GM18517 (cell line): ENCODE measurements at regions not wholly inside any gene's neighbourhood (a gene's known extent, or its start where the extent isn't known, plus 50 kb on each side); places are given as distances from the start of the nearest gene placed in this dataset.
"Not testable (repeated sequence)": the region's sequence is repeated elsewhere in the genome, so short reads cannot be mapped to it uniquely, and the experiment has no call there.

Experiments
- ATAC-seq: cut with Tn5 transposase; IDR thresholded peaks from one replicate; pipeline ENCODE4 v1.9.1; 2021; ENCODE audit warnings: mild to moderate bottlenecking, moderate library complexity; ENCODE audit not compliant: unreplicated experiment

GRCh38 chr2:185245806-185246205 lies 492.8 kb upstream of the FSIP2 start:
- peak; percentile 48 for ATAC-seq

- ATAC-seq = no peak
Measured at GRCh38 chr2:185246717-185247116, 491.9 kb upstream of the FSIP2 start.

DNA sequence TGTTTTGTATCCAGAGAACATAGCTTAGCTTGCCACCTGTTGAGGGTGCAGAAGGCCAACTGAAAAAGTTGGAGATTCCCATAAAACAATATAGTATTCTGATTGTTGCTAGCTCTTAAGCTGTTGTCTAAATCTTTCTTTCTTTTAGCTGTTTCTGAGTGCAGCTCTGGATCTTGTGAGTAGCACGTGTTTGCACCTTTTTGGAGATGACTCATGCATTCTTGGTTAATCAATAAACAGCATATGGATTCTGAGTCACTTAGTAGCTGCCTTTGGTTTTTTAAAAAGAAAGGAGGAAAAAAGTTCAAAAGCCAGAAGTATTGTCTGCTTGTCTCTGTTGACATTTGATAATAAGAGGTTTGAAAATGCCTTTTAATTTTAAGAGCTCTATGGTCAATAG lies 483.0 kb upstream of the FSIP2 start:
- peak; percentile 76 for ATAC-seq

DNA sequence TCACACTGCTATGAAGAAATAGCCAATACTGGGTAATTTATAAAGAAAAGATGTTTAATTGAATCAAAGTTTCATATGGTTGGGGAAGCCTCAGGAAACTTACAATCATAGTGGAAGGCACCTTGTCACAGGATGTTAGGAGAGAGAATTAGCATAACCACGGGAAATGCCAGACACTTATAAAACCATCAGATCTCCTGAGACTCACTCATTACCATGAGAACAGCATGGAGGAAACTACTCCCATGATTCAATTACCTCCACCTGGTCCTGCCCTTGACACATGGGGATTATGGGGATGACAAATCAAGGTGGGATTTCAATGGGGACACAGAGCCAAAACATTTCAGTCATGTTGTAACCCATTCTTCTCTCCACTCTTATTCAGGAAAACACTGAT lies 472.9 kb upstream of the FSIP2 start:
- ATAC-seq = no peak

DNA sequence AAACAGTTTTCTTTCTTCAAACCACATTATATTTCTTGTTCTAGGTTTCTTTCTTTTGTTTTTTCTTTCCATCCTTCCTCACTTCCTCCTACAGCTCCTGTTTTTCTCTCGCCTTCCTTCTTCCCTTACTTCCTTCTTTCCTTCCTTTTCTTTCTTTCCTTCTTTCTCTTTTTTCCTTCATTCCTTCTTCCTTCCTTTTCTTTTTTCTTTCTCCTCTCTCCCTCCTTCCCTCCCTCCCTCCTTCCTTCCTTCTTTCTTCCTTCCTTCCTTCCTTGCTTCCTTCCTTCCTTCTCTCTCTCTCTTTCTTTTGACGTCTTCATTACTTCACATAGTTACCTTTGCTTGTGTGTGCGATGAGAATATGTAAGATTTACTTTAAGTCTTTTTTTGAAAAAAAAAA lies 470.0 kb upstream of the FSIP2 start:
- no peak for ATAC-seq

DNA sequence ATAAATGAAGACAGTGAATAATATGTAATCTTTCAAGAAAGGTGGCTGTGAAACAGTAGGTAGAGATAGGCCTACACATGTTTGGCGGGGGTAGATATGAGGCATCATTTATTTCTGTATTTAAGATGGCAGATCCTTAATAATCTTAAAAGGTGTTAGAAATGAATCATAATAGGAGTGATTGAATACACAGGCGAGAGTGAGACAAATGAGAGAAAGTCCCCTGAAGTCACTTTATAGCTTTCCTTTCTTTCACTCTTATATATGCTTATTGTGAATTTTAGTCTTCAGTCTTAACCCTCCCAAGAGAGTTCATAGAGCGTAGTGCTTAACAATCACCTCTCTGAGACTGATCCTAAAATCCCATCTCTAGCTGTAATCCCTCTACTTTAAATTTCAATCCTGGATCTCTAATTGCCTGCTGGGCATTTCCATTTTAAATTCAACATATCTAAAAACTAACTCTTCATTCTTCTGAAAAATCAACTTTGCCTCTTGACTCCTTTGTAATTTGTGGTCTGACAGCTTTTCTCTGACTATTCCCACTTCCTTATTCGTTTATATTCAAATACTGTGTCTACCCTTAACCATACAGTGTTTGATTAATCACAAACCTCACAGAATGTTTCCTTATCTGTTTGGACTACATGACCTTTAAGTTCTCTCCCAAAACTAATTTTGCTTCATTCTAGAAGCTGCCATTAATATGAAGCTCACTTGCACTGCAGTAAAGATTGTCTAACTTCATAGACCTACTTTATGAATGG lies 463.7 kb upstream of the FSIP2 start:
- ATAC-seq = no peak

DNA sequence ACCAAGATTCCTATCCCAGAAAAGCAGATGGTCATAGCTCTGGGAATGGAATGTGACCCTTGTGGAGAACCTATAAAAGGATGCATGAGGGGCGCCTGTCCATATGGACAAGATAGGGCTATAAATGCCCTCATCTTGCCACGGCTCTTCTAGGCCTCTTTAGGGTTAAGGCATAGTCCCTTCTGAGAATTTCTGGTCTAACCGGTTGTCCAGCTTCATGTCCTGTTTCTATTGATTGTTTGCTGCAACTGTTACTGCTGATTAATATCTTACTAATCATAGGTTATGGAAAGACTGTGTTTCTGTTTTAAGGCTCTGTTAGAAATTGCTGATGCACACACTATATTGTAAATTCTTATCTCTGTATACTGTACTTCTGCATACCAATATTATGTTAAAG lies 462.6 kb upstream of the FSIP2 start:
- not testable (repeated sequence) for ATAC-seq

DNA sequence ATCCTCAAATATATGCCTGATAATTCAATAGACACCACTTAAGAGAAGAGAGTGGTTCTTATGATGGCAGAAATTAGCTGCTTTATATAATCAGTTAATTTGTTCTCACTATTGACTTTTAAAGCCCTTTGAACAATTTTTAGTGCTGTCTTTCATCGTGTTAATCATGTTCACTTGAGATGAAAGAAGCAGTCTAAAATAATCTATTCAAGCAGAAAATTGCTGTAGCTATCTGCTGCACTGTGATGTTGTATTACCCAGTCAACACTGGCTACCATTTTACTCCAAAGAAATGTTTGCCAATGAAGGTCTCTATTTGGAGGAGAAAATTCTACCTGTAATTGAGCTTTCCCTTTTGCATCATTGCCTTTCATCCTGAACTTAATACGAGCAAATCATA lies 459.8 kb upstream of the FSIP2 start:
- ATAC-seq = no peak

GRCh38 chr2:185279999-185280398 lies 458.6 kb upstream of the FSIP2 start:
- ATAC-seq = no peak

DNA sequence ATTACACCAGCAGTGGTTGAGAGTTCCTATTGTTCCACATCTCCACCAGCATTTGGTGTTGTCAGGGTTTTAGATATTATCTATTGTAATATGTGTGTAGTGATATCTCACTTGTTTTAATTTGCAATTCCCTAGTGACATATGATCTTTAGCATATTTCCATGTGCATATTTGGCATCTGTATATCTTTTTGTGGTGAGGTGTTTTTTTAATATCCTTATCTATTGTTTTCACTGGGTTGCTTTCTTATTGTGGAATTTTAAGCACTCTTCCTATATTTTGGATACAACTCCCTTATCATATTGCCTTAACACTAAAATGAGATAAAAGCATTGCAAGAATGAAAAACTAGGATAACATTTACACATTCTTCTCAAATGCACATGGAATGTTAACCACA lies 453.9 kb upstream of the FSIP2 start:
- ATAC-seq = no peak

- ATAC-seq = not testable (repeated sequence)
Measured at GRCh38 chr2:185290012-185290411, 448.6 kb upstream of the FSIP2 start.

DNA sequence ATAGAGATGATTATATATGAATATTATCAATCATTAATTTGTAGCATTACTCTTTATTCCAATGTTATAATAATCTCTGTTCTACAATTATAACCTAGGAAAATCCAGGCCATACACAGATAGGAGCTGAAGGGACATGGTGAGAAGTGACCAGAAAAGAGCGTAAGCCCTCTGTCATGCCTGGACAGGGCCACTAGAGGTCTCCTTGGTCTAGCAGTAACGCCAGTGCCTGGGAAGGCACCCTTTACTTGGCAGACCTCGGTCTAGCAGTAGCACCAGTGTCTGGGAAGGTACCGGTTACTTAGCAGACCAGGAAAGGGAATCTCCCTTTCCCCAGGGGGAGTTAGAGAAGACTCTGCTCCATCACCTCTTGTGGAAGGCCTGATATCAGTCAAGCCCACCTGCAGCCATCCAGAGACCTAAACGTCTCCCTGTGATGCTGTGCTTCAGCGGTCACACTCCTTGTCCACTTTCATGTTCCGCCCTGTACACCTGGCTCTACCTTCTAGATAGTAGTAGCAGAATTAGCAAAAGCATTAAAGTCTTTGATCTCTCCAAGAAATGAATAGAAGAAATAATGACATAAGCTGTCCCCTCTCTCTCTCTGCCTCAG lies 447.5 kb upstream of the FSIP2 start:
- ATAC-seq = peak; percentile 97

GRCh38 chr2:185299867-185300266 lies 438.7 kb upstream of the FSIP2 start:
- no peak for ATAC-seq

DNA sequence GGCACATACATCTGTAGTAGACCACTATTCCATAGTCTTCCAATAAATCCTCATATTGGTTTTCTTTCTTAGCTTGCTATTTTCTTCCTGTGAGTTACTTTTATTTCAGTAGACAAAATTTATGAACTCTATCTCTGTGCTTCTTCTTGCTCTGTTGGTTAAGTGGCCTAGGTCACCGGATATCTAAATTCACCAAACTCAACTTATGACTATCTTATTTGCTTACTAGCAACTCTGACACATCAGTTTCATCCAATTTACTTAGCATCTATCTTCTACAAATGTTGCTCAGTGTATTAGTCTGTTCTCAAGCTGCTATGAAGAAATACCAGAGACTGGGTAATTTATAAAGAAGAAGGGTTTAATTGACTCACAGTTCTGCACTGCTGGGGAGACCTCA lies 432.5 kb upstream of the FSIP2 start:
- no peak for ATAC-seq

DNA sequence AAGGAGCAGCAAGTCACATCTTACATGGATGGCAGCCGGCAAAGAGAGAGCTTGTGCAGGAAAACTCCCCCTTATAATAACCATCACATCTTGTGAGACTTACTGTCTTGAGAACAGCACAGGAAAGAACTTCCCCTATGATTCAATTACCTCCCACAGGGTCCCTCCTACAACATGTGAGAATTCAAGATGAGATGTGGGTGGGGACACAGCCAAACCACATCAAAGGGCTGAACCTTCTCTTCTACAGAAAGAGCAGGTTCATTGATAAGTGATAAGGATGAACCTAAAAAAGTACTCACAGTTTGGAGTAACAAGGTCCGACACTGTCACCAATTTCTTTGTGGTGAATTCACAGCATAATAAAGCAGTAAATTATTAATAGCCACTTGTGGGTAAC lies 422.2 kb upstream of the FSIP2 start:
- ATAC-seq = peak; percentile 79

DNA sequence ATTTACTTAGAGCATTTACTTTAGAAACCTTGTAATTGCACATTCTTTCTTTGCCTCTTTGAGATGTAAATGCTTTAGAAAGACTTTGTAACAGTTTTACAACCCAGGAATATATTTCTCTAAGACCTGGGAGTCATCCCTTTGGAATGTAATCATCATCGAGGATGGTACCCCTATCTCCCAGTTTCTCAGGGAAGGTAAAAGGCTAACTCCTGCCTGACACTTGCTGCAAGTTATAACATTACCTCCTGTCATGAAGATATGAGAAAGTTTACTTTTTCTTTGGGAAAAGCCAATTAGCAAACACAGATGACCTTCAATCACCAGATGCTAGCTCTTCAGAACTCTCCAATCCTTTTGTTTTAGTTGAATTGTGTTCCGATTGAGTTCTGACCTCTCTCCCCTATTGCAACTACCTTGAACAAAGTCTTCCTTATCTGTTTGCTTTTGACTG lies 420.3 kb upstream of the FSIP2 start:
- no peak for ATAC-seq

DNA sequence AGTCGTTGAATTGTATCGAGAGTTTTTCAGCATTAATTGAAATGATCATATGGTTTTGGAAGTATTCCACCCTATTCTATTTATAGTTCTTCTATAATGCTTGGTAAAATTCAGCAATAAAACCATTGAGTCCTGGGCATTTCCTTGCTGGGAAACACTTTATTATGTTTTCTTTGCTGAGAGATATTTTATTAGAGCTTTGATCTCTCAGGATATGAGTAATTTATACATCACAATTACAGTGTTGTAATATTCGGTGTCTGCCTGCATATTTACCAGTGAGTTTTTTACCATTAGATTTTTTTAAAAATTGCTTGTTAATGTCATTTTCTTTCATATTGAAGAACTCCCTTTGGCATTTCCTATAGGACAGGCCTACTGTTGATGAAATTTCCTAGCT lies 402.7 kb upstream of the FSIP2 start:
- no peak for ATAC-seq

DNA sequence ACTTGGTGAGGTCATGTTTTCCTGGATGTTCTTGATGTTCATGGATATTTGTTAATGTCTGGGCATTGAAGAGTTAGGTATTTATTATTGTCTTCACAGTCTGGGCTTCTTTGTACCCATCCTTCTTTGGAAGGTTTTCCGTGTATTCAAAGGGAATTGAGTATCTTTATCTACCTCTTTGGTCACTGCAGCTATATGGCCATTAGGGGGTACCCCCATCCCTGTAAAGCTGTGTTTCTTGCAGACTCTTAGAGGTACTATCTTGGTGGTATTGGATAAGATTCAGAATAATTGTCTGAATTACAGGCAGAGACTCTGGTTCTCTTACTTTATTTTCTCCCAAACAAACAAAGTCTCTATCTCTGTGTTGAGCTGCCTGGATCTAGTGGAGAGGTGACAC lies 401.6 kb upstream of the FSIP2 start:
- no peak for ATAC-seq

DNA sequence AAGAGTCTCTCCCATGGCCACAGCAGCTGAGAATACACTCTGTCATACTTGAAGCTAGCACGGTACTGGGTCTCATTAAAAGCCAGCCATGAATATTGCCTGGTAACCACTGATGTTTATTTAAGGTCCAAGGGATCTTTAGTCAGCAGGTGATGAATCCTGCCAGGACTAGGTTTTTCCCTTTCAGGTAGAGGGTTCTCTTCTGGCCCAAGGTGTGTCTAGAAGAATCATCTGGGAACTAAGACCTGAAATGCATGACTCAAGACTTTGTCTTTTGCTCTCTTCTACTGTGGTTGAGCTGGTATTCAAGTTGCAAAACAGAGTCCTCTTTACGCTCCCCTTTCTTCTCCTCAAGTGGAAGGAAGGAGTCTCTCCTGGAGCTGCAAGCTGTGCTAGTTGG lies 400.5 kb upstream of the FSIP2 start:
- no peak for ATAC-seq

DNA sequence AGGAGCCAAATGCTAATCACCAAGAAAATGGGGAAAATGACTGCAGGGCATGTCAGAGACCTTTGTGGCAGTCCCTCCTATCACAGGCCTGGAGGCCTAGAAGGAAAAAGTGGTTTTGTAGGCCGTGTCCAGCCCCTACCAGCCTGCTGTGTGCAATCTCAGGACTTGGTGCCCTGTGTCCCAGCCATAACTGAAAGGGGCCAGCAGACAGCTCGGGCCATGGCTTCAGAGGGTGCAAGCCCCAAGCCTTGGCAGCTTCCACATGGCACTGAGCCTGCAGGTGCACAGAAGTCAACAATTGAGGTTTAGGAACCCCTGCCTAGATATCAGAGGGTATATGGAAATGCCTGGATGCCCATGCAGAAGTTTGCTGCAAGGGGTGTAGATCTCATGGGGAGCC lies 391.2 kb upstream of the FSIP2 start:
- no peak for ATAC-seq

DNA sequence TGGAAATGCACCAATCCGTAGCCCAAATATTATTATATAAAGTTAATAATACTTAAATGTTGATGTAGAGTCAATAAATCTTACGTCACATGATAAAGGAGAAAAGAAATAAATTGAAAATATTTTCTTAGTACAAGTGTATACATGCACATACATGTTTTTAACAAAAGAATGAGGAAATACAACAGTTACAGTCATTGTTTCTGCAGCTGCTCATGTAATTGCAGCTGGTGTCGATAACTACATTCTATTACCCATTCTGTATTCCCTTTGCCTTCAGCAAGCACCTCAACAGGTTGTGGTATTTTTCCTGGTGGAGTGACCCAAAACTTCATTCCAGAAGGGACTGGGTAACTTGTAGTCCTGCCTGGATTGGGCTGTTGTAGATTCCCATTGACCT lies 377.8 kb upstream of the FSIP2 start:
- ATAC-seq = no peak

GRCh38 chr2:185372188-185372587 lies 366.4 kb upstream of the FSIP2 start:
- no peak for ATAC-seq

DNA sequence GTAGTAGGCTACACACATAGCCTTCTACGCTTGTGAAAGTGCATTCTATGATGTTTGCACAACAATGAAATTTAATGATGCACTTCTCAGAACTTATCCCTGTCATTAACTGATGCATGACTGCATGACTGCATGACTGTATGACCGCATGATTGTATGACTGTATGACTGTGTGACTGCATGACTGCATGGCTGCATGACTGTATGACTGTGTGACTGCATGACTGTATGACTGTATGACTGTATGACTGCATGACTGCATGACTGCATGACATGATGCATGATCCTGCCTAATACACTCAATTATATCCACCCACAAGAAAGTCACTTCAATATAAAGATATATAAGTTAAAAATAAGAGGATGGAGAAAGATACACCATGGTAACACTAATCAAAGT lies 365.4 kb upstream of the FSIP2 start:
- no peak for ATAC-seq
